Caco-2 (cell line): ENCODE measurements at regions not wholly inside any gene's neighbourhood (a gene's known extent, or its start where the extent isn't known, plus 50 kb on each side); places are given as distances from the start of the nearest gene placed in this dataset.

Experiments
- BruUV-seq: library from RNA; stranded (reverse); fragments of 400-500 nt; replicated peaks from 2 replicates; lab custom pipeline; 2021; lab: Mats Ljungman, UMichigan
- CTCF ChIA-PET: fragments of 300-600 bp; sonication (Branson Sonifier 250); formaldehyde crosslinking; loops from one replicate; lab custom pipeline; 2022; ENCODE audit warnings: antibody characterized with exemption; lab: Charles Lee
- POLR2A ChIA-PET: fragments of 300-600 bp; sonication (Branson Sonifier 250); formaldehyde crosslinking; loops from one replicate; lab custom pipeline; 2022; ENCODE audit warnings: antibody characterized with exemption; lab: Charles Lee
- DNase-seq, 2 experiments: peaks; one replicate each; pipeline versions ENCODE4 v3.0.0 to v3.0.0-alpha.2; 2020 to 2022
- H3K27me3 ChIP-seq: replicated peaks from 2 replicates; pipeline ENCODE4 v1.6.0; 2011; ENCODE audit warnings: low read length; ENCODE audit not compliant: control insufficient read depth, insufficient read depth
- H3K36me3 ChIP-seq: 2 replicates; pipeline ENCODE4 v1.5.1; 2011; ENCODE audit warnings: low read length; ENCODE audit not compliant: control insufficient read depth, insufficient read depth
- H3K4me1 ChIP-seq: fragments of 250-450 bp; sonication (Bioruptor Pico); 2 replicates; pipeline ENCODE4 v1.5.1; 2020; ENCODE audit warnings: mild to moderate bottlenecking
- H3K4me3 ChIP-seq: 2 replicates; pipeline ENCODE4 v1.5.1; 2011; ENCODE audit warnings: low read depth, mild to moderate bottlenecking, control low read depth, low read length
- H3K9me3 ChIP-seq: fragments of 250-450 bp; sonication (Bioruptor Pico); 2 replicates; pipeline ENCODE4 v1.5.1; 2020; ENCODE audit warnings: mild to moderate bottlenecking, moderate library complexity
- H3K27ac Mint-ChIP-seq: one replicate; pipeline ENCODE4 v1.8.0; 2022; ENCODE audit warnings: mixed read lengths; ENCODE audit not compliant: unreplicated experiment
- H3K27me3 Mint-ChIP-seq: one replicate; pipeline ENCODE4 v1.8.0; 2022; ENCODE audit warnings: mixed read lengths; ENCODE audit not compliant: insufficient read depth, unreplicated experiment
- H3K36me3 Mint-ChIP-seq: one replicate; pipeline ENCODE4 v1.8.0; 2022; ENCODE audit warnings: mild to moderate bottlenecking, mixed read lengths; ENCODE audit not compliant: insufficient read depth, unreplicated experiment
- H3K4me1 Mint-ChIP-seq: one replicate; pipeline ENCODE4 v1.8.0; 2022; ENCODE audit warnings: low read depth, mixed read lengths; ENCODE audit not compliant: unreplicated experiment
- H3K4me3 Mint-ChIP-seq: one replicate; pipeline ENCODE4 v1.8.0; 2022; ENCODE audit warnings: mild to moderate bottlenecking, moderate library complexity, mixed read lengths; ENCODE audit not compliant: unreplicated experiment
- H3K9me3 Mint-ChIP-seq: one replicate; pipeline ENCODE4 v1.8.0; 2022; ENCODE audit warnings: mixed read lengths; ENCODE audit not compliant: unreplicated experiment
- intact Hi-C: fragments of 100-400 bp; cut with micrococcal nuclease; formaldehyde crosslinking; loops from one replicate; pipeline ENCODE4 v1.10.0; 2022; ENCODE audit not compliant: unreplicated experiment
- TF ChIP-seq, protein P1 (sequence below), 2 experiments: fragments of 200-600 bp in 1 of 2; IDR thresholded peaks; 1 replicate in 1 of 2; 2 replicates in 1 of 2; pipeline versions ENCODE4 v1.5.1 to v1.8.0; 2011 to 2022; ENCODE audit warnings: antibody characterized with exemption in 1 of 2, control low read depth in 1 of 2, inconsistent platforms in 1 of 2, low read depth in 1 of 2, low read length in 1 of 2, mild to moderate bottlenecking in 1 of 2, moderate library complexity in 1 of 2; ENCODE audit not compliant: insufficient read depth in 1 of 2, severe bottlenecking in 1 of 2, unreplicated experiment in 1 of 2

DNA sequence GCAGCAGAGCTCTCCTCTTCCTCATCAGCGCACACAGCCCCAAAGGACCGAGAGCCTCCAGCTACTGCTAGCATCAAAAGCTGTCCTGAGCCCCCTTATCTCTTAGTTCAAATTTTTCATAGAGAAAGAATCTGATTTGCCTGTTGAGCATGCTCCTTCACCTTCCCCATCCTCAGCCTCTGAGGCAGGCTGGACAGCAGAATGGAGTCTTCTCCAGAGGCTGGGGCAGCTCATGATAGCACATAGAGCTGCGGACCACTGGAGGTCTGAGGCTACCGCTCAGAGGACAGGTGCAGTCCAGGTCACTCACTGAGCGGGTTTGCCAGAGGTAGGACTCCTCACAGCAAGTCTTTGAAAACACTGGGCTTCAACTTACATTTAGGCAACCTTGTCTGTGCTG is 72.8 kb upstream of the GRB10 start:
- Mint-ChIP-seq H3K27ac (no peak overlapping the region), H3K9me3 (no peaks in the 10 kb centered on the region), H3K36me3 (no peaks in the 10 kb centered on the region), H3K4me1 (no peaks in the 10 kb centered on the region), H3K4me3 (no peak overlapping the region), H3K27me3 (no peaks in the 10 kb centered on the region)
- TF ChIP-seq, protein P1, sequence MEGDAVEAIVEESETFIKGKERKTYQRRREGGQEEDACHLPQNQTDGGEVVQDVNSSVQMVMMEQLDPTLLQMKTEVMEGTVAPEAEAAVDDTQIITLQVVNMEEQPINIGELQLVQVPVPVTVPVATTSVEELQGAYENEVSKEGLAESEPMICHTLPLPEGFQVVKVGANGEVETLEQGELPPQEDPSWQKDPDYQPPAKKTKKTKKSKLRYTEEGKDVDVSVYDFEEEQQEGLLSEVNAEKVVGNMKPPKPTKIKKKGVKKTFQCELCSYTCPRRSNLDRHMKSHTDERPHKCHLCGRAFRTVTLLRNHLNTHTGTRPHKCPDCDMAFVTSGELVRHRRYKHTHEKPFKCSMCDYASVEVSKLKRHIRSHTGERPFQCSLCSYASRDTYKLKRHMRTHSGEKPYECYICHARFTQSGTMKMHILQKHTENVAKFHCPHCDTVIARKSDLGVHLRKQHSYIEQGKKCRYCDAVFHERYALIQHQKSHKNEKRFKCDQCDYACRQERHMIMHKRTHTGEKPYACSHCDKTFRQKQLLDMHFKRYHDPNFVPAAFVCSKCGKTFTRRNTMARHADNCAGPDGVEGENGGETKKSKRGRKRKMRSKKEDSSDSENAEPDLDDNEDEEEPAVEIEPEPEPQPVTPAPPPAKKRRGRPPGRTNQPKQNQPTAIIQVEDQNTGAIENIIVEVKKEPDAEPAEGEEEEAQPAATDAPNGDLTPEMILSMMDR (IDR thresholded peaks at IDR 0.05; ENCODE audit: insufficient read depth in 1 of 2, low read depth in 1 of 2, low read length in 1 of 2, severe bottlenecking in 1 of 2, unreplicated experiment in 1 of 2): no peak
- no peaks in the 10 kb centered on the region for H3K9me3 ChIP-seq
- H3K4me1 ChIP-seq: peaks cover 11% of the 10 kb centered on the region
- no peak overlapping the region for H3K4me3 ChIP-seq
- ChIA-PET CTCF (no interaction called here), POLR2A (no interaction called here)
- H3K36me3 ChIP-seq: no peaks in the 10 kb centered on the region
- no peaks in the 10 kb centered on the region for H3K27me3 ChIP-seq
- no TSS peak for BruUV-seq
- no peak for DNase-seq
- intact Hi-C loops: no loop called here

DNA sequence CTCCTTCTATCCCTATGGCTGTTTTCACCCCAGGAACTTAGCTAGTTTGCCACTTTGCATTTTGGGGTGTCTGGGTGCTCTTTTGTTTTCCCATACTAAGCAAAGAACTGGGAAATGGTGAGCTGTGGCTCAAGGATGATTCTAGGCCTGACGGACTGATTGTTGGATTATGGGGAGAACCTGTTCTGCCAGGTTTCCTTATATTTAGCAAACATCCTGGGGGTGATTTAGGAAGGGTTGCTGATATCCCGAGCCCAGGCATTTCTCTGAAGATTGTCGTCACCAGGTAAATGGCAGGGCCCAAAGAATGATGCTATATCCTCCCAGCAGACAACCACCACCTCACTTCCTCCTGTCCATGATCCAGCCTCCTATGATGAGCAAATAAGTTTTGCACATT is 72.1 kb upstream of the GRB10 start:
- no TSS peak for BruUV-seq

DNA sequence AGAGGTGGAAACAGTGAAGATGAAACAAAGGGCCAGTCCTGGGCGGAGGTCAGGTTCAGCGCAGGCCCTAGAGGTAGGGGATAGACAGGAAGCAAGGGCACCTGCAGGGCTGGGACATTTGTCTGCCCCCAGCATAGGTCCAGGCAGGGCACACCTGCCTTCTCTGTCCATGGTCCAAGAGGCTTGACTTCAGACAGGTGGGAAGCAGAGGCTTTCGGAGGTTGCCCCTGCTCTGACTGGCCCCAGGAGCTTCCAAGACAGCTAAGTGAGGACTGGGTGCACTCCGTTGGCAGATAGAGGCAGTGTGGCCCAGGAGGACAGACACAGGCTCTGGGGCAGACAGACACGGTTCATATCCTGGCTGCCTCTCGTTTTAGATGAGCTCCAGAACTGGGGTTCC is 71.6 kb upstream of the GRB10 start:
- H3K27ac Mint-ChIP-seq: no peak overlapping the region
- Histone ChIP-seq H3K4me1 (peaks cover 11% of the 10 kb centered on the region), H3K4me3 (no peak overlapping the region), H3K27me3 (no peaks in the 10 kb centered on the region; the same call in 1 of the 2 replicates), H3K36me3 (no peaks in the 10 kb centered on the region), H3K9me3 (no peaks in the 10 kb centered on the region)
- no peaks in the 10 kb centered on the region for H3K9me3 Mint-ChIP-seq
- H3K27me3 Mint-ChIP-seq: peaks cover 6% of the 10 kb centered on the region
- no peaks in the 10 kb centered on the region for H3K36me3 Mint-ChIP-seq
- BruUV-seq: no TSS peak
- TF ChIP-seq, protein P1 (IDR thresholded peaks at IDR 0.05; ENCODE audit: insufficient read depth in 1 of 2, low read depth in 1 of 2, low read length in 1 of 2, severe bottlenecking in 1 of 2, unreplicated experiment in 1 of 2): no peak
- CTCF ChIA-PET: no interaction called here
- H3K4me1 Mint-ChIP-seq: no peaks in the 10 kb centered on the region
- DNase-seq: no peak
- no peak overlapping the region for H3K4me3 Mint-ChIP-seq
- intact Hi-C loops: no loop called here
- POLR2A ChIA-PET: no interaction called here

More for the DNA sequence above, 72.1 kb upstream of the GRB10 start:
- Mint-ChIP-seq H3K4me3 (no peak overlapping the region), H3K36me3 (no peaks in the 10 kb centered on the region), H3K27me3 (peaks cover 1% of the 10 kb centered on the region), H3K27ac (no peak overlapping the region), H3K4me1 (no peaks in the 10 kb centered on the region), H3K9me3 (no peaks in the 10 kb centered on the region)
- no peak overlapping the region for H3K4me3 ChIP-seq
- no peaks in the 10 kb centered on the region; the same call in 1 of the 2 replicates for H3K27me3 ChIP-seq
- TF ChIP-seq, protein P1 (IDR thresholded peaks at IDR 0.05; ENCODE audit: insufficient read depth in 1 of 2, low read depth in 1 of 2, low read length in 1 of 2, severe bottlenecking in 1 of 2, unreplicated experiment in 1 of 2): no peak
- ChIA-PET CTCF (no interaction called here), POLR2A (no interaction called here)
- H3K9me3 ChIP-seq: no peaks in the 10 kb centered on the region
- peak in 1 of 2 experiments; percentile 22 for DNase-seq
- intact Hi-C loops: no loop called here
- peaks cover 11% of the 10 kb centered on the region for H3K4me1 ChIP-seq
- H3K36me3 ChIP-seq: no peaks in the 10 kb centered on the region
